Erythroblast (primary cell): ENCODE measurements at regions not wholly inside any gene's neighbourhood (a gene's known extent, or its start where the extent isn't known, plus 50 kb on each side); places are given as distances from the start of the nearest gene placed in this dataset.

Experiments used
- GATA1 ChIP-seq: IDR thresholded peaks from 2 replicates; pipeline ENCODE4 v1.6.1; 2011; ENCODE audit warnings: low read depth, mild to moderate bottlenecking, control low read depth, low read length, moderate library complexity
- POLR2A ChIP-seq: IDR thresholded peaks from 2 replicates; pipeline ENCODE4 v1.6.1; 2011; ENCODE audit warnings: mild to moderate bottlenecking, low read length

DNA sequence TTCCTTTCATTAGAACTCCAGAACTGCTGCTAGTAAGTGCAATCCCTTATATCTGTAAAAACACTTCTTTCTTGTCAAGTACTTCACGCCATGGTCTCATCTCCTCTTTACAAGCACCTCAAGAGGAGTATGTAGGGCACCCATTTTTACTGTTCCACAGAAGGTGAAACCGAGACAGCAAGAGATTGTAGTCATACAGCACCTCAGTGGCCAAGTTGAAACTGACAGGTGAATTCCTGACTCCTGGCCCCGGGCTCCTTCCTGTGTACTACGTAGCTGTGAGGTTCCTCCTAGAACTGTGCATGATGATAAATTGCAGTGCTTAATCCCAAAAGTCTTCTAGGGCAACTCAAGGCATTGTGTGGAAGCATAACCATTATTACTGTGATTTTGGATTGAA is 131.5 kb upstream of the MEIS1 start:
- TF ChIP-seq POLR2A (no peak), GATA1 (no peak)
